ELR (cell line): ENCODE measurements at regions not wholly inside any gene's neighbourhood (a gene's known extent, or its start where the extent isn't known, plus 50 kb on each side); places are given as distances from the start of the nearest gene placed in this dataset.
"Not testable (repeated sequence)": the region's sequence is repeated elsewhere in the genome, so short reads cannot be mapped to it uniquely, and the experiment has no call there.

Experiments
- DNase-seq: peaks from one replicate; pipeline ENCODE4 v3.0.0-alpha.2; 2015; ENCODE audit warnings: low read depth

DNA sequence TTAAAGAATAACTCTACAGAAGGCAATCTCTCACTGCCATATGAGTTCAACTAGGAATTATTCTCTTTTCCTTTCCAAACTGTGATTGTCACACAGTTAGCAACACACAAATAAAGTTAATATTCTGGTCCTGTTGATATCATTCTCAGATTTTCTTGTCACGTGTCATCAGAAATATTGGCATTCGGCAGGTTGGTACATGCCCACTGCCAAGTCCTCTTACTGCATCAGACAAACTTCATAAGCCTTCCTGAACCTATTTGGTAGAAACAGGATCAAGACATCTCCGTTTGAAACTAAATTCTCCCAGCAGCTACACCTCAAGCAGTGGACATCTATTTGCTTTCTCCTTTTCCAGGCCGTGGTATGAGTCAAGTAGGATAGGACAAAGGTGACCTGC lies 177.9 kb upstream of the SOX2 start:
- no peak for DNase-seq

DNA sequence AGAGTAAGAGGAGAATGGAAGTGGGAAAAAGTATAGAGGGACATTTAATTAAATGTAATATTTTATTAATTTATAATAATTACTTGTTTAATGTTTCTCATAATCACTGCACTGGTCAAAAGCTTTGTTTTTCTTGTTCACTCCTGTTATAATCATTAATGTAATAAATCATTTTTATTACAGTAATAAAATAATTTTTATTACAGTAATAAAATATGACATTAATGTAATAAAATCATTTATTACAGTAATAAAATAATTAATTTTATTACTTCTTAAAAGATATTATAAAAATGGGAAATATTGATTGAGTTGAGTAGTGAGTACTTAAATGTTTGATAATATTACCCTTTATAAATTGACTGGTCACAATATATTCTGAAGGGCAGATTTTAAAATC lies 181.1 kb upstream of the SOX2 start:
- DNase-seq: no peak

DNA sequence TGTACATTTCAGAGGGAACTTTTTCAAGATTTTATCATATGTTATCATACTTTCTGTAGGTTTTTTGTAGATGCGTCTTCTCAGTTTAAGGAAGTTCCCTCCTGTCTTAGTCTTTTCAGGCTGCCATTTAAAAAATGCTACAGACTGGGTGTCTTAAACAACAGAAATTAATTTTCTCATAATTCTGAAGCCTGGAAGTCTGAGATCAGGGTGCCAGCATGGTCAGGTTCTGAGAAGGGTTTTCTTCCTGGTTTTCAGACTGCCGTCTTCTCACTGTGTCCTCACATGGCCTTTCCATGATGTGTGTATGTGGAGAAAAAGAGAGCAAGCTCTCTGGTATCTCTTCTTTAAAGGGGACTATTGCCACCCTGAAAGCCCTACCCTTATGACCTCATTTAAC lies 189.9 kb upstream of the SOX2 start:
- DNase-seq: no peak

- no peak for DNase-seq
These were observed 193.5 kb upstream of the SOX2 start for GRCh38 chr3:181518222-181518621.

DNA sequence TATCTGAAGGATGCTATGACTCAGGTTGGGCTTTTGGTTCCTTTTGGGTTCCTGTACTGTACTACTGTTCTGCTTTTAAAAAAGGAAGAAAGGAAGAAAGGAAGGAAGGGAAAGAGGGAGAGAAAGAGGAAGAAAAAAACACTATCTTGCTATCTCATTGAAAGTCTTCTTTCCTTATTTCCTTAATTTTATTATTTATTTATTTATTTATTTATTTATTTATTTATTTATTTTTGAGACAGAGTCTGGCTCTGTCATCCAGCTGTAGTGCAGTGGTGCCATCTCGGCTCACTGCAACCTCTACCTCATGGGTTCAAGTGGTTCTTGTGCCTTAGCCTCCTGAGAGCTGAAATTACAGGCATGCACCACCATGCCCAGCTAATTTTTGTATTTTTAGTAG lies 198.9 kb upstream of the SOX2 start:
- DNase-seq: no peak

DNA sequence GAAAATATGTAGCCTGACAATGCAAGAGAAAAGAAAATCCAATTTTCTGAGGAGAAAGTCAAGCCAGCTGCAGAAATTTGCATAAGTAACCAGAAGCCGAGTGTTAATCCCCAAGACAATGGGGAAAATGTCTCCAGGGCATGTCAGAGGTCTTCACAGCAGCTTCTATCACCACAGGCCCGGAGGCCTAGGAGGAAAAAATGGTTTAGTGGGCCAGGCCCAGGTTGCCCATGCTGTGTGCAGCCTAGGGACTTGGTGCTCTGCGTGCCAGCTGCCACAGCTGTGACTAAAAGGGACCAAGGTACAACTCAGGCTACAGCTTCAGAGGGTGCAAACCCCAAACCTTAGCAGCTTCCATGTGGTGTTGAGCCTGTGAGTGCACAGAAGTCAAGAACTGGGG lies 201.2 kb upstream of the SOX2 start:
- no peak for DNase-seq

GRCh38 chr3:181497358-181497757 lies 214.4 kb upstream of the SOX2 start:
- DNase-seq: no peak

DNA sequence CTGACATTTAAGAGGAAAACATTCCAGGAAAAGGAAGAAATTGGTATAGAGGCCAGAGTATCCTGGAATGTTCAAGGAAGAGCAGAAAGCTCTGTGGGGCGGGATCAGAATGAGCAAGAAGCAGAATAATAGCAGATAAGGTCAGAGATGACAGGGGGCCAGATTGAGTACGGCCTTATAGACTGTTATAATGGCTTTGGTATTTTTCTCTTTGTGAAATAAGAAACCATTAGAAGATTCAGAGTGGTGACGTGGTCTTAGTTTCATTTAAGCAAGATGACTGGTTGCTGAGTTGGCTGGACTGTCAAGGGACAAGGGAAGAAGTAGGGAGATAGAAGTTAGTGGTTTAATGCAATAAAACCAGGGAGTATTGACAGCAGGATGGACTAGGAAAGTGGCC lies 218.3 kb upstream of the SOX2 start:
- peak; percentile 1 for DNase-seq

GRCh38 chr3:181488536-181488935 lies 223.2 kb upstream of the SOX2 start:
- DNase-seq: no peak

- DNase-seq: no peak
These were observed 224.3 kb upstream of the SOX2 start for GRCh38 chr3:181487236-181487978.

GRCh38 chr3:181486141-181486885 lies 225.4 kb upstream of the SOX2 start:
- DNase-seq: no peak

DNA sequence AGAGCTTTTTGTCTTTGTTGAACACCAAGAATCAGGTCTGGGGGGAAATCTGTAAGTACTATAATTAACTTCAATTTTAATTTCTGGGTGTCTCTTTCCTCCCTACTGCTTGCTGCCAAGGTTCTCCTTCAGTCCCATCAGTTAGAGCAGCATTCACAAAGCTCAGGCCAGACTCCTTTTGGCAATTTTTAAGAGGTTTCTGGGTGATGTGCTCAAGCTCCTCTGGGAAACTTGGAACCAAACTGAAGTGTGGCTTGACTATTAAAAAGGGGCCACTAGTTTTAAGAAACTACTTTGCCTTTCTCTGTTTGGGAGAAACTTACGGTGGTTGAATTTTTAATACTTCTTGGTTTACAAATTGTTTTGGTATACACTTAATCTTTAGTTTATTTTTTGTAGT lies 227.7 kb upstream of the SOX2 start:
- no peak for DNase-seq

GRCh38 chr3:181475146-181475545 lies 236.6 kb upstream of the SOX2 start:
- not testable (repeated sequence) for DNase-seq

DNA sequence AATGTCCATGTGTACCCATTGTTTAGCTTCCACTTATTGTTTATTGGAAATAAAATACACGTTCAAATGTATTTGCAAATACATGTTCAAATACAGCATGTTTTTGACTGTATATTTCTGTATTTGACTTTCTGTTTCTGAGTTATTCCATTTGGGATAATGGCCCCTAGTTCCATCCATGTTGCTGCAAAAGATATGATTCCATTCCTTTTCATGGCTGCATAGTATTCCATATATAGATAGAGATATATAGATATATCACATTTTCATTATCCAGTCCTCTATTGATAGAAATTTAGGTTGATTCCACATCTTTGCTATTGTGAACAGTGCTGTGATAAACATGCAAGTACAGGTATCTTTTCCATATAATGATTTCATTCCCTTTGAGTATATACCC lies 241.4 kb upstream of the SOX2 start:
- DNase-seq: no peak

GRCh38 chr3:181464033-181464694 lies 247.6 kb upstream of the SOX2 start:
- DNase-seq: no peak

- no peak for DNase-seq
These were observed 250.3 kb upstream of the SOX2 start for GRCh38 chr3:181461381-181461780.

GRCh38 chr3:181459516-181459915 lies 252.2 kb upstream of the SOX2 start:
- no peak for DNase-seq

- DNase-seq: no peak
These were observed 252.9 kb upstream of the SOX2 start for GRCh38 chr3:181458857-181459256.

DNA sequence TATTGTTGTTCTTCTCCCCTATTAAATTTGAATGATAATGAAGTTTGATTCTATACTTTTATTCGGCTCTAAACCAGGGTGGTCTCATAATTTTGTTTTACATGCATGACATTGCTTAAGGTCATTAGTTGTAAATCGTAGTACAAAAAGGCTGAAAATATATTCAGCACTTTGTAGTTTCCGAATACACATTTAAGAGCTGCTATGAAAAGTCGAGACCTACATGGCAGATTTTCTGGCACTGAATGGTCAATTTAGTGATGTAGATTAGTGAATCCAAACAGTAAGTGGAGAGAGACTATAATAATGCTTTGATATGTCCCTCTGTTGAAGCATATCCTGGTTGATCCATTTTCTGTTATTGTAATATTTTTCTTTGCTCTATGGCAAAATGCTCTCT lies 254.0 kb upstream of the SOX2 start:
- no peak for DNase-seq

GRCh38 chr3:181457190-181457589 lies 254.5 kb upstream of the SOX2 start:
- no peak for DNase-seq

GRCh38 chr3:181455276-181455675 lies 256.4 kb upstream of the SOX2 start:
- no peak for DNase-seq

DNA sequence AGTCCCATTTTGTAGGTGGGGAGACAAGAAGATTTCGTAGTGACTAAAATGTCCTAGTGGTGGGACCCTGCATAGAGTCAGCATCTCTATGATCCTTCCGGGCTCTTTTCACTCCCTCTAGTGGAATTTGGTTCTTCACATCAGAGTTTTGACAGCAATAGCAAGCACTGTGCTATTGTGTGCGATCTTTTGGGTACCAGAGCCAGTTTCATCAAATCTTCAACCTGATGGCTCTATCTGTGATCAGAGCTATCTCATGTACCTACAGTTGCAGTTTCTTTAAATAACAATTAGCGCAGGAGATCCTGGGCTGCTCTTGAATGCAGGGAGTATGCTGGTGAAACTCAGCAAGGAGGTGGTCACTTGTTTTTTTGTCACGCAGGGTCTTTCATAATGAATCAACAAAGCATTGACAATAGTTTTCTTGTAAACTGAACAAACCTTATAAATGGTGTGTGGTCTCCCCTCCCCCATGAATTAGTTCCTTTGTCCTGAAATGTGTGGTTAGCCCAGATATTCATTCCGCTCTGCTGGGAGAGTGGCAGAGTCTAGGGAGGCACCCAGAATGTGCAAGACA lies 257.2 kb upstream of the SOX2 start:
- no peak for DNase-seq

DNA sequence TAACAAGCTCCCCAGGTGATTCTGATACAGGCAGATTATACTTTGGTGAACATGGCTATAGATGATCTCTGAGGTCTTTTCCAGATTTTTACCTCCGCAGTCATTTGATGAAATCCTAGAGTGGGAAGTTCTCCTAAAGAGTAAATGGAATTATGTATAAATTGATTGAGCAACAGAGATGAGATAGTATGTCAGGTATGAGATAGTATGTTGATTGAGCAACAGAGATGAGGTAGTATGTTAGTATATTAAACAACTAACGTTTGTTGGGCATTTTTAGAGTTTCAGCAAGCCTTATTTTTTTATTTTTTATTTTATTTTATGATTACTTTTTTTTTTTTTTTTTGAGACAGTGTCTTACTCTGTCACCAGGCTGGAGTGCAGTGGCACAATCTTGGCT lies 265.0 kb upstream of the SOX2 start:
- DNase-seq: no peak
